Astrocyte (in vitro differentiated cells and primary cell): ENCODE measurements at regions not wholly inside any gene's neighbourhood (a gene's known extent, or its start where the extent isn't known, plus 50 kb on each side); places are given as distances from the start of the nearest gene placed in this dataset.

ENCODE experiments used
- CTCF ChIP-seq: IDR thresholded peaks from 2 replicates; pipeline ENCODE4 v1.5.1; 2011; ENCODE audit warnings: low read depth, mild to moderate bottlenecking, inconsistent platforms, low read length, moderate library complexity; ENCODE audit not compliant: insufficient read depth
- EZH2 ChIP-seq: IDR thresholded peaks from 2 replicates; pipeline ENCODE4 v1.6.1; 2012; ENCODE audit warnings: mild to moderate bottlenecking, low read length, inconsistent platforms; ENCODE audit not compliant: insufficient read depth

- TF ChIP-seq CTCF (no peak), EZH2 (no peak)
Observed at GRCh38 chr17:51455931-51456330, 195.6 kb downstream of the UTP18 start.
